SK-N-MC (cell line): ENCODE measurements at regions not wholly inside any gene's neighbourhood (a gene's known extent, or its start where the extent isn't known, plus 50 kb on each side); places are given as distances from the start of the nearest gene placed in this dataset.

Source experiments
- DNase-seq: peaks from one replicate; pipeline ENCODE4 v3.0.0-alpha.2; 2011; ENCODE audit warnings: low read depth, low spot score
- H3K27ac ChIP-seq: fragments of 200-600 bp; sonication (generic); 2 replicates; pipeline ENCODE4 v1.5.1; 2016; ENCODE audit warnings: mixed run types
- H3K36me3 ChIP-seq: fragments of 200-600 bp; sonication (generic); 2 replicates; pipeline ENCODE4 v1.6.1; 2017; ENCODE audit warnings: antibody characterized with exemption, low read length, mixed read lengths; ENCODE audit not compliant: insufficient read depth
- H3K4me3 ChIP-seq: fragments of 200-600 bp; sonication (generic); 2 replicates; pipeline ENCODE4 v1.5.1; 2016
- H3K9ac ChIP-seq: fragments of 200-600 bp; sonication (generic); 2 replicates; pipeline ENCODE4 v1.8.0; 2017; ENCODE audit warnings: mixed run types, mixed read lengths; ENCODE audit not compliant: insufficient read length
- H3K9me3 ChIP-seq: fragments of 200-600 bp; sonication (generic); 2 replicates; pipeline ENCODE4 v1.6.1; 2017; ENCODE audit warnings: low read depth, mild to moderate bottlenecking, antibody characterized with exemption, low read length, moderate library complexity, mixed read lengths
- EZH2 ChIP-seq: fragments of 200-600 bp; sonication (generic); IDR thresholded peaks from one replicate; pipeline ENCODE4 v1.6.1; 2017; ENCODE audit warnings: antibody characterized with exemption
- FOXP2 ChIP-seq: optimal IDR thresholded peaks from 2 replicates; pipeline ENCODE3; 2011; ENCODE audit warnings: mild to moderate bottlenecking, moderate library complexity; ENCODE audit not compliant: insufficient read depth; ENCODE audit errors: extremely low read length, control extremely low read depth
- POLR2AphosphoS5 ChIP-seq: IDR thresholded peaks from 2 replicates; pipeline ENCODE4 v1.6.1; 2012; ENCODE audit warnings: mild to moderate bottlenecking, low read depth, low read length, borderline replicate concordance

GRCh38 chr12:87690236-87690810 is 338.9 kb downstream of the C12orf50 start:
- no peak for DNase-seq
- Histone ChIP-seq H3K9ac (no peak overlapping the region), H3K9me3 (no peaks in the 10 kb centered on the region), H3K4me3 (no peak overlapping the region), H3K36me3 (no peaks in the 10 kb centered on the region), H3K27ac (no peak overlapping the region)
- TF ChIP-seq POLR2AphosphoS5, result no peak
- TF ChIP-seq EZH2, result no peak
- no peak for TF ChIP-seq FOXP2

- Histone ChIP-seq H3K4me3 (no peak overlapping the region), H3K9ac (no peak overlapping the region), H3K36me3 (no peaks in the 10 kb centered on the region), H3K9me3 (no peaks in the 10 kb centered on the region), H3K27ac (no peak overlapping the region)
- DNase-seq, result no peak
- TF ChIP-seq FOXP2 (no peak), POLR2AphosphoS5 (no peak), EZH2 (no peak)
Observed at GRCh38 chr12:87689196-87689595, 340.0 kb downstream of the C12orf50 start.

DNA sequence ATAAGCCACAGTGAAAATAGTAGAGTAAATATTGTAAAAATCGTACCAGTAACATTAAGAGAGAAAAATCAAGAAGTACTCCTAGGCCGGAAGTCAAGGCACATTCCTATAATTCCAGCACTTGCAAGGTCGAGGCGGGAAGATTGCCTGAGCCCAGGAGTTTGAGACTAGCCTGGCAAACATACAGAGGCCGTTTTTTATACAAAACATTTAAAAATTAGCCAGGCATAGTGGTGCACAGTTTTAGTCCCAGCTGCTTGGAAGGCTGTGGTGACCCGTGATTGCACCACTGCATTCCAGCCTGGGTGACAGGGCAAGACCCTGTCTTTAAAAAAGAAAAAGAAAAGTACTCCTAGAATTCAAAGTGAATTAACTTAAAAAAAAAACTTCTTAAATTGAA is 341.8 kb downstream of the C12orf50 start:
- TF ChIP-seq POLR2AphosphoS5, result no peak
- H3K4me3 ChIP-seq, result peak overlapping the region; percentile 12; the same call in 1 of the 2 replicates
- no peaks in the 10 kb centered on the region for H3K36me3 ChIP-seq
- H3K9ac ChIP-seq, result peak overlapping the region; percentile 46
- H3K9me3 ChIP-seq, result no peaks in the 10 kb centered on the region
- no peak for DNase-seq
- H3K27ac ChIP-seq, result peak overlapping the region; percentile 86

- peak overlapping the region; percentile 86; the same call in 1 of the 2 replicates for H3K27ac ChIP-seq
- no peak overlapping the region for H3K9ac ChIP-seq
- no peak for DNase-seq
- no peaks in the 10 kb centered on the region for H3K36me3 ChIP-seq
- TF ChIP-seq EZH2, result no peak
- TF ChIP-seq POLR2AphosphoS5, result no peak
- TF ChIP-seq FOXP2, result no peak
- H3K4me3 ChIP-seq, result no peak overlapping the region
- H3K9me3 ChIP-seq, result no peaks in the 10 kb centered on the region
Observed at GRCh38 chr12:87685696-87686095, 343.5 kb downstream of the C12orf50 start.

DNA sequence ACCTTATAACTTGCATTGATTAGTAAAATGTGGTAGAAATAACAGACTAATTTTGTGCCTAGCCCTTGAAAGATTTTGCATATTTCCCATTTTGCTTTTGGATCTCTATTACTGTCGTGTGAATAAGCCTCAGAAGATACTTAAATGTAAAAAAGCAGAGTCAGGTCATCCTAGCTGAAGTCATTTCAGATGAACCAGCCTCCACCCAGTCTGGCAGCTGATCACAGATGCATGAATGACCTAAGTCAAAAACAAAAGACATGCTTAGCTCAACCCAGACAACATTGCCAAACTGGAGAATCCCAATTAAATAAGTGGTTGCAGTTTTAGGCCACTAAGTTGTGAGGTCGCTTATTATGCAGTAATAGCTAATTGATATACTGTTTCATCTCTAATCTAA is 349.9 kb downstream of the C12orf50 start:
- H3K9me3 ChIP-seq, result no peaks in the 10 kb centered on the region
- no peaks in the 10 kb centered on the region for H3K36me3 ChIP-seq
- H3K27ac ChIP-seq, result no peak overlapping the region
- no peak for DNase-seq
- no peak overlapping the region for H3K4me3 ChIP-seq
- TF ChIP-seq POLR2AphosphoS5 (no peak), EZH2 (no peak), FOXP2 (no peak)
- no peak overlapping the region for H3K9ac ChIP-seq

- no peak for DNase-seq
- Histone ChIP-seq H3K4me3 (no peak overlapping the region), H3K9me3 (no peaks in the 10 kb centered on the region), H3K9ac (no peak overlapping the region), H3K36me3 (no peaks in the 10 kb centered on the region), H3K27ac (no peak overlapping the region)
- TF ChIP-seq FOXP2, result no peak
- no peak for TF ChIP-seq EZH2
- no peak for TF ChIP-seq POLR2AphosphoS5
Observed at GRCh38 chr12:87678453-87678852, 350.7 kb downstream of the C12orf50 start.

GRCh38 chr12:87676731-87677130 is 352.5 kb downstream of the C12orf50 start:
- no peak overlapping the region for H3K4me3 ChIP-seq
- no peak for DNase-seq
- TF ChIP-seq POLR2AphosphoS5 (no peak), EZH2 (no peak), FOXP2 (no peak)
- H3K9ac ChIP-seq, result no peak overlapping the region
- no peak overlapping the region for H3K27ac ChIP-seq
- no peaks in the 10 kb centered on the region for H3K36me3 ChIP-seq
- H3K9me3 ChIP-seq, result no peaks in the 10 kb centered on the region

DNA sequence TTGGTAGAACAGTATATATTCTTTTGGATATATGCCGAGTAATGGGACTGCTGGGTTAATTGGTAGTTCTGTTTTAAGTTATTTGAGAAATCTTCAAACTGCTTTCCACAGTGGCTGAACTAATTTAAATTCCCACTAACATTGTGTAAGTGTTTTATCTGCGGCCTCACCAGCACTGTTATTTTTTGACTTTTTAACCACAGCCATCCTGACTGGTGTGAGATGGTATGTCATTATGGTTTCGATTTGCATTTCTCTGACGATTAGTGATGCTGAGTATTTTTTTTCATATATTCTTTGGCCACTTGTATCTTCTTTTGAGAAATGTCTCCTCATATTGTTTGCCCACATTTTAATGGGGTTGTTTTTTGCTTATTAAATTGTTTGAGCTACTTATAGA is 357.4 kb downstream of the C12orf50 start:
- no peak for DNase-seq
- Histone ChIP-seq H3K36me3 (no peaks in the 10 kb centered on the region), H3K27ac (no peak overlapping the region), H3K9ac (no peak overlapping the region), H3K4me3 (no peak overlapping the region), H3K9me3 (no peaks in the 10 kb centered on the region)
- TF ChIP-seq FOXP2 (no peak), POLR2AphosphoS5 (no peak), EZH2 (no peak)

DNA sequence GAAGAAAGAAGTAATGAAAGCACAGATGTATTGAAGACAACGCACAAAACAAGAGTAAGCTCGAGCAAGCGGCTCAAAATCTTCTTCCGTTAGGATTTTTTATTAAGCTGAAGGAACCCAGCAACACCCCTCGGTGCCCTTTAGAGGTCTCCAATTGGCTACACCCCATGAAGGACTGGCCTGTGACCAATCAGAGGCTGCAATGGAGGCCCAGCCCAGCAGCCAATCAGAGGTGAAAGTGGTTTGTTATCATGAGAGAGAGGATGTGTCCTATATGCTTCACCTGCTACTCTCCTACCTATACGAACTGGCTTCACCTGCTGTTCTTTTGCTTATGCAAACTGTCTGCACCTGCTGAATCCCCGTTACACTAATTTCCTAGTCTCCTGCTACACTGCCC is 358.8 kb downstream of the C12orf50 start:
- no peak for TF ChIP-seq POLR2AphosphoS5
- no peak for TF ChIP-seq FOXP2
- no peak for TF ChIP-seq EZH2
- DNase-seq, result no peak
- no peak overlapping the region for H3K9ac ChIP-seq
- no peaks in the 10 kb centered on the region for H3K36me3 ChIP-seq
- H3K9me3 ChIP-seq, result no peaks in the 10 kb centered on the region
- H3K27ac ChIP-seq, result no peak overlapping the region
- H3K4me3 ChIP-seq, result no peak overlapping the region

DNA sequence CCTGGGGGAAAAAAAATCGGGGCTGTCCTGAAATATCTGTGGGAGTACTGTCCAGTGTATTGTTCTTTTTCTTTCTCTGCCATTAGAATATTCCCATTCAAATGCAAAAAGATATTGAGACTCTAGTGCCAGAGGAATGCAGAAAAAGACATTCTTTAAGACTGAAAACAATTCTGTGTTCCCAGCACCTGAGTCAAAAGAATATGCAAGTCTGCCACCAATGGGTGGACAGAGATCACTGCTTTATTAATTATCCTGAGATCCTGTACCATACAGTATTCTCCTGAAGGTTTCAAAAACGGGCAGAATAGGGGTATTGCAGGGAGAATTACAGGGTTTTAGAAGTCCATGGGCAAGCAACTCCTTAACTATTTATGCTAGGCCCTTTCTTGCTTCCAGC is 361.8 kb downstream of the C12orf50 start:
- Histone ChIP-seq H3K27ac (no peak overlapping the region), H3K9ac (no peak overlapping the region), H3K4me3 (no peak overlapping the region), H3K9me3 (no peaks in the 10 kb centered on the region), H3K36me3 (no peaks in the 10 kb centered on the region)
- DNase-seq, result no peak
- TF ChIP-seq FOXP2 (no peak), POLR2AphosphoS5 (no peak), EZH2 (no peak)
